A673 (cell line): ENCODE measurements at regions not wholly inside any gene's neighbourhood (a gene's known extent, or its start where the extent isn't known, plus 50 kb on each side); places are given as distances from the start of the nearest gene placed in this dataset.

ENCODE experiments used
- EZH2 ChIP-seq: fragments of 200-600 bp; sonication (generic); IDR thresholded peaks from 2 replicates; pipeline ENCODE4 v1.6.1; 2017; ENCODE audit warnings: borderline replicate concordance, low read depth, mild to moderate bottlenecking, mixed read lengths, antibody characterized with exemption, low read length; ENCODE audit not compliant: poor library complexity, severe bottlenecking
- TF ChIP-seq, protein P1 (sequence below): fragments of 300-800, 200-600 bp; sonication (generic); conservative IDR thresholded peaks from 2 replicates; pipeline ENCODE4 v1.5.1; 2017; ENCODE audit warnings: low read depth, mild to moderate bottlenecking, antibody characterized with exemption, low read length, moderate library complexity, mixed read lengths

DNA sequence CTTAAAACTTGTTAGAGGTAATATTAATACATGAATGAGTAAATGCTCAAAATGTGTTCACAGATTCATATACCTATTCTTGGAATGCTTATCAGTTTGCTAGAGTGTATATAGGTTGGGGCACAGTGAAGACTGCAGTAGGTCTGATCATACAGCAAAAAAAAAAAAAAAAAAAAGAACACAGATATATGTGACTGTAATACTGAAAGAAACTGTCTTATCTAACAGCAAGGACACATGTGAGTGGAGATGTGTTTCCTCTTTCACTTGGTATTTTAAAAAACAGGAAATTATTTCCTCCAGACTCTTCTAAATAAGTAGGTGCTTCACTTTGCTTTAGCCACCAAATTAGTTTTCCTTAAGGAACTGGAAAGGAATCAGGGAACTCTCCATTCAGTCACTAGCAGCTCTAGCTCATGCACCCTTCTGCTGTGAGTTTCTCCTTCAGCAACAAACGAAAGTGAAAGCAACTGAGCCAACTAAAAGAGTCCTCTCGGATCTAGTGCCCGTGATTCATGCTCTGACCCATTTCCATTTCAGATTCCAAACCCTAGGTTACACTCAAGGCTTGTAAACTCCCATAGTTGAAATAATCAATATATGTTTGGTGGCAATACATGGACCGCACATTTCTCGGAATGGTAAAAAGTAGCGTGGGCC, 98.5 kb downstream of the DSEL start:
- TF ChIP-seq, protein P1, sequence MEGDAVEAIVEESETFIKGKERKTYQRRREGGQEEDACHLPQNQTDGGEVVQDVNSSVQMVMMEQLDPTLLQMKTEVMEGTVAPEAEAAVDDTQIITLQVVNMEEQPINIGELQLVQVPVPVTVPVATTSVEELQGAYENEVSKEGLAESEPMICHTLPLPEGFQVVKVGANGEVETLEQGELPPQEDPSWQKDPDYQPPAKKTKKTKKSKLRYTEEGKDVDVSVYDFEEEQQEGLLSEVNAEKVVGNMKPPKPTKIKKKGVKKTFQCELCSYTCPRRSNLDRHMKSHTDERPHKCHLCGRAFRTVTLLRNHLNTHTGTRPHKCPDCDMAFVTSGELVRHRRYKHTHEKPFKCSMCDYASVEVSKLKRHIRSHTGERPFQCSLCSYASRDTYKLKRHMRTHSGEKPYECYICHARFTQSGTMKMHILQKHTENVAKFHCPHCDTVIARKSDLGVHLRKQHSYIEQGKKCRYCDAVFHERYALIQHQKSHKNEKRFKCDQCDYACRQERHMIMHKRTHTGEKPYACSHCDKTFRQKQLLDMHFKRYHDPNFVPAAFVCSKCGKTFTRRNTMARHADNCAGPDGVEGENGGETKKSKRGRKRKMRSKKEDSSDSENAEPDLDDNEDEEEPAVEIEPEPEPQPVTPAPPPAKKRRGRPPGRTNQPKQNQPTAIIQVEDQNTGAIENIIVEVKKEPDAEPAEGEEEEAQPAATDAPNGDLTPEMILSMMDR: no peak
- no peak for TF ChIP-seq EZH2
